Osteocyte (in vitro differentiated cells): ENCODE measurements at regions not wholly inside any gene's neighbourhood (a gene's known extent, or its start where the extent isn't known, plus 50 kb on each side); places are given as distances from the start of the nearest gene placed in this dataset.

Experiments used
- DNase-seq: peaks from one replicate; pipeline ENCODE4 v3.0.0; 2021; ENCODE audit warnings: mixed read lengths; ENCODE audit not compliant: unreplicated experiment; ENCODE audit errors: extremely low spot score
- H3K27ac Mint-ChIP-seq: one replicate; pipeline ENCODE4 v1.8.0; 2021; ENCODE audit warnings: mild to moderate bottlenecking, mixed read lengths; ENCODE audit not compliant: unreplicated experiment
- H3K27me3 Mint-ChIP-seq: one replicate; pipeline ENCODE4 v1.8.0; 2021; ENCODE audit warnings: mixed read lengths; ENCODE audit not compliant: unreplicated experiment
- H3K36me3 Mint-ChIP-seq: one replicate; pipeline ENCODE4 v1.8.0; 2021; ENCODE audit warnings: mixed read lengths; ENCODE audit not compliant: unreplicated experiment
- H3K4me1 Mint-ChIP-seq: one replicate; pipeline ENCODE4 v1.8.0; 2021; ENCODE audit warnings: mixed read lengths; ENCODE audit not compliant: unreplicated experiment
- H3K4me3 Mint-ChIP-seq: one replicate; pipeline ENCODE4 v1.8.0; 2021; ENCODE audit warnings: mild to moderate bottlenecking, moderate library complexity, mixed read lengths; ENCODE audit not compliant: unreplicated experiment
- H3K9me3 Mint-ChIP-seq: one replicate; pipeline ENCODE4 v1.8.0; 2021; ENCODE audit warnings: mixed read lengths; ENCODE audit not compliant: unreplicated experiment
- CTCF ChIP-seq: fragments of 200-600 bp; sonication (generic); IDR thresholded peaks from 2 replicates; pipeline ENCODE4 v1.5.0; 2021; ENCODE audit warnings: antibody characterized with exemption, mild to moderate bottlenecking, moderate library complexity

- H3K36me3 Mint-ChIP-seq = no peaks in the 10 kb centered on the region
- TF ChIP-seq CTCF = no peak
- DNase-seq = no peak
- H3K9me3 Mint-ChIP-seq = no peaks in the 10 kb centered on the region
- H3K27me3 Mint-ChIP-seq = peaks cover 3% of the 10 kb centered on the region
- H3K27ac Mint-ChIP-seq = no peak overlapping the region
- no peaks in the 10 kb centered on the region for H3K4me1 Mint-ChIP-seq
- no peak overlapping the region for H3K4me3 Mint-ChIP-seq
Observed at GRCh38 chr12:108008163-108008905, 120.8 kb upstream of the WSCD2 start.

GRCh38 chr12:108009442-108010070 lies 119.5 kb upstream of the WSCD2 start:
- Mint-ChIP-seq H3K27me3 (peaks cover 3% of the 10 kb centered on the region), H3K36me3 (no peaks in the 10 kb centered on the region)
- no peak for TF ChIP-seq CTCF

GRCh38 chr12:108016022-108016564 lies 113.0 kb upstream of the WSCD2 start:
- Mint-ChIP-seq H3K27me3 (peaks cover 3% of the 10 kb centered on the region), H3K27ac (no peak overlapping the region), H3K4me3 (no peak overlapping the region), H3K4me1 (no peaks in the 10 kb centered on the region), H3K9me3 (no peaks in the 10 kb centered on the region), H3K36me3 (no peaks in the 10 kb centered on the region)
- TF ChIP-seq CTCF = no peak
- DNase-seq = no peak

More at GRCh38 chr12:108009442-108010070, 119.5 kb upstream of the WSCD2 start:
- no peak overlapping the region for H3K4me3 Mint-ChIP-seq
- no peak for DNase-seq
- no peaks in the 10 kb centered on the region for H3K9me3 Mint-ChIP-seq
- no peak overlapping the region for H3K27ac Mint-ChIP-seq
- H3K4me1 Mint-ChIP-seq = no peaks in the 10 kb centered on the region

- no peaks in the 10 kb centered on the region for H3K36me3 Mint-ChIP-seq
- TF ChIP-seq CTCF = no peak
- H3K4me1 Mint-ChIP-seq = no peaks in the 10 kb centered on the region
- no peaks in the 10 kb centered on the region for H3K9me3 Mint-ChIP-seq
- H3K4me3 Mint-ChIP-seq = no peak overlapping the region
- H3K27me3 Mint-ChIP-seq = peaks cover 3% of the 10 kb centered on the region
- DNase-seq = peak; percentile 32
- no peak overlapping the region for H3K27ac Mint-ChIP-seq
Observed at GRCh38 chr12:108017472-108018057, 111.5 kb upstream of the WSCD2 start.

GRCh38 chr12:108019862-108020261 lies 109.2 kb upstream of the WSCD2 start:
- no peaks in the 10 kb centered on the region for H3K27me3 Mint-ChIP-seq
- H3K4me1 Mint-ChIP-seq = no peaks in the 10 kb centered on the region
- H3K9me3 Mint-ChIP-seq = no peaks in the 10 kb centered on the region
- peak; percentile 59 for DNase-seq
- H3K4me3 Mint-ChIP-seq = no peak overlapping the region
- H3K27ac Mint-ChIP-seq = no peak overlapping the region
- H3K36me3 Mint-ChIP-seq = no peaks in the 10 kb centered on the region
- TF ChIP-seq CTCF = no peak
